ENCODE measurements at regions not wholly inside any gene's neighbourhood (a gene's known extent, or its start where the extent isn't known, plus 50 kb on each side); places are given as distances from the start of the nearest gene placed in this dataset.

GRCh38 chr18:34364699-34365098, 140.0 kb upstream of the NOL4 start:
- TF ChIP-seq TAF1 (IDR thresholded peaks at IDR 0.05; ENCODE audit: low read depth, low read length) (no peak), POLR2A (IDR thresholded peaks at IDR 0.05; ENCODE audit: low read depth, low read length) (no peak), POLR2AphosphoS5 (IDR thresholded peaks at IDR 0.05; ENCODE audit: low read depth, low read length) (no peak)

Data from GM12891 (cell line).